Activated T-cell treated with anti-CD3 and anti-CD28 coated beads for 1 hour (primary cell): ENCODE measurements at regions not wholly inside any gene's neighbourhood (a gene's known extent, or its start where the extent isn't known, plus 50 kb on each side); places are given as distances from the start of the nearest gene placed in this dataset.

Experiments used
- DNase-seq: peaks from one replicate; pipeline ENCODE4 v3.0.0-alpha.2; 2020; ENCODE audit warnings: low read depth

GRCh38 chr19:28505134-28505533 lies 707.8 kb downstream of the UQCRFS1 start:
- no peak for DNase-seq

DNA sequence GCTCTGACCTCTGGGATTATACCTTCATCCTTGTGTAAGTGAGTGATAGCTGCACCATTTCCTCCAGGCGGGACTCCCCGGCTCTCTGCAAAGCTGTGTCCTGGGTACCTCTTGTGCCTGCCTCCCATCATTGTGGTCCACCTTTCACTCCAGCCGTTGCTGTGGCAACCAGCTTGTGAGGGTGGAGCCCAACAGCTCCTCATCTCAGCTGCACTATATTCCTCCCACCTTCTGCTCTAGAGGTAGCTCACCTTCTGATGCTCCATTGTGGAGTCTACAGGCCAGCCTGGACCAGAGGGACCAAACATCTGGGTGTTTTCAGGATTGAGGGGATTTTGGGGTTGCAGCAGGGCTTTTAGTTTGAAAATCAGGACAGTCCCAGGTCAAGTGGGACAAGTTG lies 708.2 kb downstream of the UQCRFS1 start:
- no peak for DNase-seq

GRCh38 chr19:28504139-28504538 lies 708.8 kb downstream of the UQCRFS1 start:
- DNase-seq: no peak

DNA sequence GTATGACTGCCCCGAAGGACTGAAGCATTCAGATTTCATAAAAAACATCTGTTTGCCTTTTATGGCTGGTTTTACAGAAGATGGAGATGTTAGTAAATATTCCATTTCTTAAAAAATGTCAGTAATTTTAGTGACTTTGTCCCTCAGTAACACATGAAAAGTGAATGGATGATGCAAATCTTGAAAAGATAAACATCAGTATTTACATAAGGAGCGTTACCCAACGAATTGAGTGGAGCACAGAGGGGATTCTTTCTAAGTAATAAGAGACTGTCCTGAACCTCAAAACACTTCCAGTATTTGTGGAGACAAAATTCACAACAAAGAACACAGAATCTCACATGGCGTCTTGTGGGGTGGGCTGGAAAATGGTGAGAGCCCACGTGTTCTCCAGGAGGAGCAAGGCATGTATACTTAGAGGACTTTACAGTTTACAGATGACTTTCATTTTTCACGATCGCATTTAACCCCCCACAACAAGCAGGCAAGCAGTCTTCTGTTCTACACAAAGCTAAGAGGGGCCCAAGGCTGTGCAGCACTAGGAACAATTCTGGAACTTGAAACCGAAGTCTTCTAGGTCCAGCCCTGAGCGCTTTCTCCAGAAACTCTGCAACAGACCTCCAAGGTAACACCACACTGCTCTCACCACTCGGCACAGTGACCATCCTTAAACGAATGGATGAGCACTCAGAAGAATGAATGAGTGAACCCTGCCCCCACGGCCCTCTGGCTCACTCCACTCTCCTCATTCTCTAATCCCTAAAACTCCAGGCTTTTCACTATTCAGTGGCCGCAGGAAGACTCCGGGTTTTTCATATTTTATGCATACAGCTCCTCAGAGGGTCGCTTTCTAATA lies 709.8 kb downstream of the UQCRFS1 start:
- DNase-seq: no peak

- no peak for DNase-seq
These were observed 711.0 kb downstream of the UQCRFS1 start for GRCh38 chr19:28501976-28502375.

GRCh38 chr19:28500982-28501630 lies 711.8 kb downstream of the UQCRFS1 start:
- no peak for DNase-seq

DNA sequence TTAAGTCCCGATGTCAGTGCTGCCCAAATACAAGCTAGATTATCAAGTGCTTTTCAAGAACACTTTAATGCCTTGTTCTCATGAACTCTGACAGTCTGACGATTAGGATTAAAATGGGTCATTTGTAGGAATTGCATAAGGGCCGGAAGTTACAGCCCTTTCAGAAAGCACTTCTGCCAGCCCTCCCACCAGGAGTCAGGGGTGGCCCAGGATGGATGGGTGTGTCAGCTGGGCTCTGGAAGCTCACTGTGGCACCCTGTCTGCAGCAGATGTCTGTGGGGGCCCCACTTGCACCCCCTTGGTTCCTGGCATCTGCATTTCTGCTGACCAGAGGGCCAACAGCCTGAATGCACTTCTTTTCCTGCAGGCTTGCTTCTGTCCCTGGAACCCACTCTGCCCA lies 712.7 kb downstream of the UQCRFS1 start:
- no peak for DNase-seq

GRCh38 chr19:28498404-28498976 lies 714.5 kb downstream of the UQCRFS1 start:
- DNase-seq: no peak

DNA sequence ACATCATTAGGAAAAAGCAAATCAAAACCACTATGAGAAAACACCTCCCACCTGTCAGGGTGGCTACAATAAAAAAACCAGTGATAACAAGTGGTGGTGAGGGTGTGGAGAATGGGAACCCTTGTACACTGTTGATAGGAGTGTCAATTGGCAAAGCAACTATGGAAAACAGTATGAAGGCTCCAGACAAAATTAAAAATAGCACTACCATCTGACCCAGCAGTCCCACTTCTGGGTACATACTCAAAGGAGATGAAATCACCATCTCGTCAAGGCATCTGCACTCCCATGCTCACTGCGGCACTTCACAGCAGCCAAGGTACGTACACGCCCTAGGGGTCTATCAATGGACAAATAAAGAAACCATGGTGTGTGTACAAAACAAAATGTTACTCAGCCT lies 715.1 kb downstream of the UQCRFS1 start:
- no peak for DNase-seq

DNA sequence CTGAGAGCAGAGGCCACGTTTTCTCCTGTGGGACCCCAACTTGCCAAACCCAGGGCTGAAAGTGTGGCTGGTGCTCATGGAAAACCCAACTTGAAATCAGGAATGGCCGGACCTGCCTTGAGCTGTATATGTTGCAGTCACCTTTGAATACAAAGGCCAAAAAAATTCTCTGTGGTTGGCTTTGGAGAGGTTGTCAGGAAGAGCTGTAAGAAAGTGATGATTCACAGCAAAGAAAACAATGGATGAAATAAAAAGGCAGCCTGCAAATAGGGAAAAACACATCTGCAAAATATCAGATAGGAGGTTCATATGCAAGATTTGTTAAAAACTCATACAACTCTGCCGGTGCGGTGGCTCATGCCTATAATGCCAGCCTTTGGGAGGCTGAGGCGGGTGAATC lies 715.8 kb downstream of the UQCRFS1 start:
- DNase-seq: no peak

- no peak for DNase-seq
These were observed 717.9 kb downstream of the UQCRFS1 start for GRCh38 chr19:28495046-28495445.

GRCh38 chr19:28494461-28494860 lies 718.5 kb downstream of the UQCRFS1 start:
- DNase-seq: no peak

DNA sequence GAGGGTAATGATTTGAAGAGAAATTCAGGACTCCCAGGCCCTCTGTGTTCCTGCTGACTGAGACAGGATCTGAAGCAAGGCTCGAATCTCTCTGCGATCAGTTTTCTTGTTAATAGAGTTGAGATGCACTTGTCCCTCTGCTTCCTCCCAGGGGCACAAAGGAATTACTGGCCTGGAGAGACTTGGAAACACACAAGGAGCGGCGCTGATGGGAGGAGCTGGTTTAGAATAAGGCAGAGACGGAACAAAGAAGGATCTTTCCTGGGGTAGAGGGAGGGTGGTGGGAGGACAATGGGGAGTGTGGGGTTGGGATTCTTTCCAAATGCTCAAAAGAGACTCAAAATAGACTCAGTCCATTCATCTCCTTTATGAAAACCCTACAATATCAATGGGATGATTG lies 719.1 kb downstream of the UQCRFS1 start:
- no peak for DNase-seq

- DNase-seq: no peak
These were observed 720.3 kb downstream of the UQCRFS1 start for GRCh38 chr19:28492621-28493020.

GRCh38 chr19:28492201-28492600 lies 720.8 kb downstream of the UQCRFS1 start:
- no peak for DNase-seq

GRCh38 chr19:28489776-28490175 lies 723.2 kb downstream of the UQCRFS1 start:
- DNase-seq: no peak

DNA sequence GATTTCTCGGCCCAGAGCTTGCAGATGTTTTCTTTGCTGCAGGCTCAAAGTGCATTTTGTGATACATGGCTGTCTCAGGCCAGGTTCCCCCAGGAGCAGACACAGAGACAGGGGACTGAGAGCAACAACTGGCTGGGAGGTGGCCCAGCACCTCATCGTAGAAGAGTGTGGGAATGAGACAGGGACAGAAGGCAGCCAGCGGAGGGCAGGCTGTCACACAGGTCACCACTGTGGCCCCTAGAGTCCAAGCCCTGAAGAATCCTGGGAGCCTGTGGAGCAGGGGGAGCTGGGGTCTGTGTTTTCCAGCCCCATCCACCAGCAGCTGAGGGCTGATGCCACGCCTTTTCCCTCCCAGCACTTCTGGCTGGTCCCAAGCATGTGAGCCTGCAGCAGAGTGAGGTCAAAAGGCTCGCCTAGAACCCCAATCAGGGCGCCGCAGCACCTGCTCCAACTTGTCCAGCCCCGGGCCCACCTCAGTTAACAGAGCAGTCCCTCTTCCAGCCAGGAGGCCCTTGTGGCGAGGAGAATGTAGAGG lies 723.8 kb downstream of the UQCRFS1 start:
- DNase-seq: no peak

DNA sequence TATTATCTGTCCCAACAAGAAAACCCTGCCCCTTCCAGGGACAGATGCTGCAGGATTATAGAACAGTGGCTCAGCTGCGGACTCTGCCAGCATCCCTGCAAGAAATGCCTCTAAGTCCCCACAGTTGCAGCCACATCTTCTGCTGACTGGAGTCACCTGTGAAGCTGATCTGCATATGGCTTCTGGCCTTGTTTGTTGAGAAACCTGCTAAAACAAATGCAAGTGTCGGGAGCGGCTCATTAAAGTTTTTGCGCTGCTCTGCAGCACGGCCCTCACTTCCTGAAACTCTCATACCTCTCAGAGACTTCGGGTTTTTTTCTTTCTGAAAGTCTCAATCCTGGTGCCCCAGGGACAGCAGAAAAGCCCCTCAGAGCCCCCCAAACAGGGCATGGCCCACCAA lies 725.0 kb downstream of the UQCRFS1 start:
- DNase-seq: no peak

DNA sequence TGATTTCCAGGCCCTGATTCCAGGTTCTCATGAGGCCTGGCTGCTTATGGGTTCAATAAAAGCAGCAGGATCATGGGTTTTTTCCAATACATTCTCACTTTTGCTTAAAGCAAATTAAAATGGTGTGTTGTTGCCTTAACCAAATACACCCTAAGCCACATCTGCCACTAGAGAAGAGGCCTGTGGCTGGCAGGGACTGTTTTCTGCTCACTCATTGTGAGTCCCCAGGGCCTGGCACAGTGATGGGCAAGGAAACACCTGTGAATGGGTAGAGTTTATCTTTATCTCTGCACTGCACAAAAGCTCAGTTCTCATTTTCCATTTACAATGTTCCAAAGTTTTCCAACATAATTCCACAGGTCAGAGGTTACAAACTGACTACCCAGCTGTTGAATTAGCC lies 726.0 kb downstream of the UQCRFS1 start:
- DNase-seq: no peak

GRCh38 chr19:28486473-28486872 lies 726.5 kb downstream of the UQCRFS1 start:
- DNase-seq: no peak

DNA sequence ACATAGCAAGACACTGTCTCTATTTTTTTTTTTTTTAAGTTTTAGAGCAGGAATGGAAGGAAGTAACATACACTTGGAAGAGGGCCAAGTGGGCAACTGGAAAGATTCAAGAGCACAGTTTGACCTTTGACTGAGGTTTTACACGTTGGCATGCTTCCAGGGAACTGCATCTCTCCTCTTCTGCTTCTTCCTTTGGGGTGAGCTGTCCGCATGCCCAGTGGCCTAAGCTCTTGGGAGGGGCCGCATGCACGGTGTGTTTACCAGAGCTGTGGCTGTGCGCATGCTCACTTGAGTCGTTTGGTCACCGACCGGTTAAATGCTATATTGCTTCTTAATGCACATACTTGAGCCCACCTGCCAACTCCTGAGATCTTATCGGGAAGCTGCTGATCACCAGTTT lies 727.7 kb downstream of the UQCRFS1 start:
- no peak for DNase-seq

DNA sequence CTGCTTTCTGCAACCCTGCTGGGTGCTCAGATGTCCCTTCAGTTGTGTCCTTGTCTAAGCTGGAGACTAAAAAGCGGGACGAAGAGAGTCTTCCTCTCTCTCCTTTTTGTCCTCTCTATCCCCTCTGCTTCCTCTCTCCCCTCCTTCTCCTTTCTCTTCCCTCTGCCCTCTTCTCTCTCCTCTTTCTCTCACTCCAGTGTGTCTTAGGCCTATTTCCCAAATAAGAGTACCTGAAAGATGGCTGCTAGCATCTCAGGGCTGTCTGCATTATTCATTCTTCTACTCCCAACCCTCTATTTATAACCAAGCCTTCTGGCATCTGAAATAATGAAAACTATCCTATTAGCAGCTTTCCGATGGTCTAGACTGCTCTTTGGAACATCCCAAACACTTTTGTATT lies 729.8 kb downstream of the UQCRFS1 start:
- DNase-seq: no peak

GRCh38 chr19:28482221-28482620 lies 730.7 kb downstream of the UQCRFS1 start:
- DNase-seq: no peak
